GM19455 (cell line): ENCODE measurements at regions not wholly inside any gene's neighbourhood (a gene's known extent, or its start where the extent isn't known, plus 50 kb on each side); places are given as distances from the start of the nearest gene placed in this dataset.

Experiments
- ATAC-seq: cut with Tn5 transposase; IDR thresholded peaks from one replicate; pipeline ENCODE4 v1.9.1; 2021; ENCODE audit not compliant: unreplicated experiment

DNA sequence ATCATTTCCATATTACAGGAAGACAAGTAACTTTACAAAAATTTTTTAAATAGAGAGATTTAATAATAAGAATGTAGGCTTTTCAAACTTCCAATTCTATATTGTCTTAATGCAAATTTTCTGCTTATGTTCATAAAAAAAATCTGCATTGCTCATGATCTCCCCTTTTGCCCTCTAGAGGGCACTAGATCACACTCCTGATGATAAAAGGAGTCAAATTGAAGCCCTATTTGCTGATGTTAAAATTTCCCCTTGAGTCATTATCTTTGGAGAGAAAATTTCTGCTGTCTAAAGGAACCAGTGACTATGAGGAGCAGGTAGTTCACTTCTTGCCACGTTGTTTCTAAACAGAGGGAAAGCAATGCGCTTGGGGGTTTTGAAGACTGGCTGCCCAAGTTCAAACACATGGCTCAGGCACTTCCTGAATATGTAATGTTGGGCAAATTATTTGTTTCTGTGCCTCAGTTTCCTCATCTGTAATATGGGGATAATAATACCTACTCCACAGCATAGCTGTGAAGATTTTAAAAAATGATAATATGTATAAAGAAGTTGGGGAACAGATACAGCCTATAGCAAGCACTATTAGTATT lies 874.2 kb downstream of the TFAP2A start:
- ATAC-seq, result peak; percentile 67

DNA sequence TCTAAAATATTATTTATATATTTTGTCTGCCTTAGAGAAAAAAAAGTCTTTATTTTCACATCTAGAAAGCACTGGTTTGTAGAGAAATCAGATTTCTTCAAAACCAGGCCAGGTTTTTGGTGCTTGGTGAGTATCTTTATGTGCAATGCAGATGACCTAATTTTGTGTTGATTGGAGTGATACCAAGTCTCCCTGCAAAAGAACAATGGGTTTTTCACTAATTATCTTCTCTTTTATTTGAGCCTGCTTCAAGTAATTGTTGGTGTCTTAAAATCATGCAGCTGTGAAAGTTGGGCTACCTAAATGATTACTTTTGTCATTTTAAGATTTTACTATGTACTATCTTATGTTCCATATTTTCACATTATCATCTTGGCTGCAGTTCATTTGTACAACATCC lies 874.7 kb downstream of the TFAP2A start:
- ATAC-seq, result no peak

DNA sequence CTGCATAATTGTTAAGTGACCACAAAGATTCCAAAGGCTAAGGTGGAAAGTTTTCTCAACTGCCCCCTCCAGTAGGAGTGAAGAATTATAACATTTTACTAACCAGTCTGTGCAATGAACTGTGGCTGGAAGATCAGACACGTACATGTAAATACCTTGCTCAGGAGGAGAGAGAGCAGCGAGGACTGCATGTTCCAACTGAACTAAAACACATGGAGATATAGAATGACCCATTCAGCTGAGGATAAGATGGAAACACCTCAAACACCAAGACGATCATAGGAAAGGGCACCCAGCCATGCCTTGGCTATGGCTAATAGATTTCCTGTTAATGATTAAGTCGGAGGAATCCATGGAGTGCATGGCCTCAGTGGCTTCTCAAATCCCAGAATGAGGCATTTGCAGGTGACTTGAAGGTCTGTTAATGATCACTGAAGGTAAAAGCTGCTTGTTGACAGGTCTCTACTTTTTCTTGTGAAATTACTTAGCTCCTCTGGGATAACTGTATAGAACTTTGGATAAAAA lies 875.6 kb downstream of the TFAP2A start:
- no peak for ATAC-seq

DNA sequence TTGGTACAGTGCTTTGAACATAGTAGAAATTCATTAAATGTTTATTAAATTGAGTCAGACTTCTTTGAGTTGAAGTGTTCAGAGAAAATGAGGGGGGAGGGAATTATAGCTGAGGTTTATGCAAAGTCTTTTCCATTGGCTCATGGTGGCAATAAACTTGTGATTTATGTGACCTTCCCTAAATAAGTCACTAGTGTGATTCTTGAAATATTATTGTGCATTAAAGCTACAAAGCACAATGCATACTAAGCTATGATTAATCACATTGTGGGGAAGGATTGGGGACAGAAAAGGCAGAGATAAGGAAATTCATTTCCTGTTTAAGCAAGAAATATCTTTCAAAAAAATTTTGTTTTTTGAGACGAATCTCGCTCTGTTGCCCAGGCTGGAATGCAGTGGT lies 877.5 kb downstream of the TFAP2A start:
- ATAC-seq, result no peak

DNA sequence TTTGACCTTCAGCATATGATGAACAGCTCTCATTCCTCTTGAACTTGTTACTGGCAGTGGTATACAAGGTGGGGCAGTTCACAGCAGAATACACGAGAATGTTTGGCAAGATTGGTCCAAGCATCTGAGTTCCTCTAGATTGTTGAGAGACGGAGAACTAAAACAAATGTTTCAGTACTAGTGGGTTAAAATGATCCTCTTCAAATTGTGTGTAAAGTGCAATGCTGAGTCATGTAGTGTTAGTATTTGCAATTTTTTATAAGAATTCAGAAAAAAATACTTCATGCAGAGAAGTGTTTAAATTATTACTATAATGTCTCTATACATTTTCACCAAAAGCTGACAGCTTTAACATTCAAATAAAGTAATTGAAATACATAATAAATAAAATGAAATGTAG lies 879.8 kb downstream of the TFAP2A start:
- ATAC-seq, result no peak

DNA sequence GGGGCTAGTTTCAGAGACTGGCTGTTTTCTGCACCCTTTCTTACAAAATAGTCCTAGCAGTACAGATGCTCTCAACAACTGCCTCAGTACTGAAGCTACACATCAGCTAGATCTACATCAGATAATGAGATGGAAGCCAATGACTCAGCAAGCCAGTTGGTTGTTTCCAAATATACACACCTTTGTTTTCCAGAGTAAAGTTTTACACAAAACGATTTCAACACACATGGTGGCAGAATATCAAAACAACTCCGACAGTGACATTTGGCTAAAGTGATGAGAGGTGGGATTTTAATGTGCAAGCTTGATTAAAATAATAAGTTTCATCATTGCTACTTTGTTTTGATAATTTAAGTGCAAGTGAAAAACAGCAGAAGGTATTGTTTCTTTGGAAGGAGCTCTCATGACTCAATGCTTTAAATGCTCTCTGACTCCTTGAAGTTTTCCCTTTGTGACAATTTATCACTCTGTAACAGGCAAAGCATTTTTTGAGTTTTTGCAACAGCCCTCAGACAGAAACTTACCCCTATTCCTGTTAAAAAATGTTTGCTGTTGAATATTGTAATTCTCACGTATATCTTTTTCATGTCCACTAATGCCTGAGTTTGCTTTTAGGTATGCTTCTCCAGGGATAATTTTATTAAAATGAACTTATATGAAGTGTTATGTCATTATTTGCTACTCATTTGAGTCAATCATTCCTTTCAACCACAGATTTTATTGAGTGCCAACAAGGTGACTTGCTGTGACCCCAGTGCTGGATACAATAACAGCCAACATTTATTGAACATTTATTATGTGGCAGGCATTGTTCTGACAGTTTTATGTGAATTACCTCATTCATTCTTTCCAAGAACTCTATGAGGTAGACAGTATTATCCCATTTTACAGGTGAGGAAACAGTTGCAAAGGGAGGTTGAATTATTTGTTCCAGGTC lies 882.0 kb downstream of the TFAP2A start:
- no peak for ATAC-seq

DNA sequence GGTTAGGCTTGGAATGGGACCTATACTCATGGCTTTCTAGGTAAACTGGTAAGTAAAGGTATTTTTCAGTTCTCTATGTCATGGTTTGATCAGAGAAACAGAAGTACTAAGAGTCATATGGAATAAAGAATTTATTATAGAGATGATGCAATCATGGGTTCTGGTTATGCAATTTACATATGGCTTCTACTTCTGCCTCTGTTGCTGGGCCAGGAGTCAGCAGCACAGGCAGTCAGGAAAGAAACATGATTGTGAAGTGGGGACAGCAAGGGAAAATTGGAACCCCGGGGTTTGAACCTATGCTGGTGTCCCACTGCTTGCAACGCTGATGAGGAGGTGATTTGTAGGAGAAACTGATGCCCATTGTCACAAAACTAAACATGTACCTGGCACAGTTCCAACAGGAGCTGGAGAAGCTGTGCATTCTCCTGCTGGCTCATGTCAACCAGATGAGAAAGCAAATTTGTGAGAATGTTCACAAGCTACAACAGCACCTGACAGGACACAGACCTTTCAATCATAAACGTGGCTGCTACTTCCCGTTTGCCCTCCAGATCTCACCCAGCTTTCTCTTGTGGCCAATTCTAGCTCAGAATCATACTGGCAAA lies 887.1 kb downstream of the TFAP2A start:
- no peak for ATAC-seq

DNA sequence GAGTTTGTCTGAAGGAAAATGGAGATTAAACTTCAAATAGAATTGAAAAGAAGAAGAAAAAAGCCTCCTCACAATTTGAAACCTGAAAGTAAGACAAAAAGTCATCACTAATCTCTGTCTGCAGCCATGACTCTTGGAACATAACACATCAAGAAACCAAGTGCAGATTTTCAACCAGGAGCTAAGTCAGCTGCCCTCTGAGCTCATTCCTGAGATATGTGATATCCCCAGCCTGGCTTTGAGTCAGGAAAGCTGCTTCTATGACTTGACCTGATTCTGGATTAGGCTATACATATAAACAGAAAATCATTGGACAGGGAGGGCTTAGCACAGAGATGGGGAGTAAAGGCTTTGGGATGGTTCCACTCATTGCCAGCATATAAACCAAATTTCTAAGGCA lies 891.4 kb downstream of the TFAP2A start:
- no peak for ATAC-seq

DNA sequence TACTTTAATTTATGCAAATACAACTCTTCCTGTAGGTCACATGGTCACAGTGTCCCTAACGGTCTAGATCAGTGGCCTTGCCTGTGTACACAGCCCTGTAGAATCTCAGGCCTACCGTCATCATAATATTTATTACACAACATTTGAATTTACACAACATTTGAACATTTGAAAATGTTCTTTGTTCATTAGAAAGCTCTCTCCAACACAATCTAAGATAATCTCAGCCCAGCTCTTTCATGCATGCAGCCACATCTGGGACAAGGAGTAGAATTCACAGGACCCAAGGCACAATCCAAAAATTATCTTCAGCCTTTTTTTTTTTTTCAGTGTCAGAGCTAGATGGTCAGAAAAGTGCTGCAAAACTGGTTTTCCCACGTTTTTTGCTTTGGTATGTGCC lies 892.8 kb downstream of the TFAP2A start:
- ATAC-seq, result no peak

DNA sequence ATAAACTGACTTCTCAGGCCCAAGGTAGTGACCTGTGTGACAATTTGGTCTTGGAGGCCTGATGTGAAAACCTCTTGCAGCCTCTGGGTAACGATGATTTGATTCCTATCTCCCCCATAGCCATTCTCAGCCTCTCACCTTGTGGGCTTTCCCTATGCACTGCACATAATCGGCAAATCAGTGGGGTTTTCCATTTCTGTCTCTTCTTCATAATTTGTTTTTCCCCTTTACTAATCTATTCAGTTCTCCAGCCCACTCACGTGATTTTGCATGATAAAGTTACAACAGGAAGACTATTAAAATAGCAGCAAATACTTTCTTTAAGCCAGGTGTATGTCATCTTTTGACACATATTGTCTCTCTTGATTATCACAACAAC lies 893.7 kb downstream of the TFAP2A start:
- ATAC-seq, result no peak

DNA sequence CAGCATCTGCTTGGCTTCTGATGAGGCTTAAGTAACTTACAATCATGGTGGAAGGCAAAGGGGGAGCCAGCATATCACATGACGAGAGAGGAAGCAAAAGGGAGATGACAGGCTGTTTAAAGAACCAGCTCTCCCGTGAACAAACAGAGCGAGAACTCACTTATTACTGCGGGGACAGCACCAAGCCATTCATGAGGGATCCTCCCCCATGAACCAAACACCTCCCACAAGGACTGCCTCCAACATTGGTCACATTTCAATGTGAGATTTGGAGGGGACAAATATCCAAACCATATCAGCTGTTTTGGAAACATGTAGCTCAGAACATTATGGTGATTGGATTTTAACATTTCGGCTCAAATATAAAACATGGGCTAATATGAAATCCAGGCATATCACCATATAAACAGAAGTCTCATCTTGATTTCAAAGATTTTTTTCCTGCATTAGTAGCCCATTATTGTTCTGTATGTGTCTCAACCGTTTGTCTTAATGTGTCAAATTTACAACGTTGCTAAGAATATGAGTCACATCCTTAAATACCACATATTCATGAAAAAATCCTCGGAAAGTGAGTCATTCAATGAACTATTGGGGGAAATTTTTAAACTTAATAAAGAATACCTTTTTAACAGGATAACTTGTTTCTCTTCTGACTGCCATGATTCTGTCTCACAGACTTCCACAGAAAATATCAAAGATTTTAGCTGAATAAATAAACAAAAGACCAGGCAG lies 894.3 kb downstream of the TFAP2A start:
- ATAC-seq, result no peak

DNA sequence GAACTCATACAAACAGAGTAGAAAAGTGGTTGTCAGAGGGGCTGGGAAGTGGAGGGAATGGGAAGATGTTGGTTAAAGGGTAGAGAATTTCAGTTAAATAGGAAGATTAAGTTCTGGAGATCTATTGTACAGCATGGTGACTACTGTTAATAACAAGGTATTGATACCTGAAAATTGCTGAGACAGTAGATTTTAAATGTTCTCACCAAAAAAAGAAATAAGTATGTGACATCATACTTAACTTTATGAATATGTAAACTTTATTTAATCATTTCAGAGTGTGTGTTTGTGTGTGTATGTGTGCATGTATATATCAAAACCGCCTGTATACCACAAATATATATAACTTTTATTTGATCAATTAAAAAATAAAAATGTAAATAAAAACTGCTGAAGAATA lies 896.4 kb downstream of the TFAP2A start:
- no peak for ATAC-seq

DNA sequence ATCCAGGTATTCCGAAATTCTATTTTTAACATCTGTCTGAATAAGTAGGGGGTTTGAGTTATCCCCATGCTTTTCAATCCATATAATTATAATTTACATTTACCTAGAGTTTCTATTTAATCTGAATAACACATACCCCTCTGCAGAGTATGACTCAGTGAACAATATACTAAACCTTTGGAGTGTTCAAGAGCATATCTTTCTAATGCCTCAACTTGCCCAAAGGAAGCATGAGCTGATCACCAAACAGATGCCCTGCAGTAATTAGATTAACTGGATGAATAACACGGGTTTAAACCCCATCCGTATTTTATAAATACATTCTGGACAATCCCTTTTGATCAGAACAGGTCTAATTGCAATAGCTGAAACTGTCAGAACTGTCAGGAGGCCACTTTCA lies 897.1 kb downstream of the TFAP2A start:
- no peak for ATAC-seq

DNA sequence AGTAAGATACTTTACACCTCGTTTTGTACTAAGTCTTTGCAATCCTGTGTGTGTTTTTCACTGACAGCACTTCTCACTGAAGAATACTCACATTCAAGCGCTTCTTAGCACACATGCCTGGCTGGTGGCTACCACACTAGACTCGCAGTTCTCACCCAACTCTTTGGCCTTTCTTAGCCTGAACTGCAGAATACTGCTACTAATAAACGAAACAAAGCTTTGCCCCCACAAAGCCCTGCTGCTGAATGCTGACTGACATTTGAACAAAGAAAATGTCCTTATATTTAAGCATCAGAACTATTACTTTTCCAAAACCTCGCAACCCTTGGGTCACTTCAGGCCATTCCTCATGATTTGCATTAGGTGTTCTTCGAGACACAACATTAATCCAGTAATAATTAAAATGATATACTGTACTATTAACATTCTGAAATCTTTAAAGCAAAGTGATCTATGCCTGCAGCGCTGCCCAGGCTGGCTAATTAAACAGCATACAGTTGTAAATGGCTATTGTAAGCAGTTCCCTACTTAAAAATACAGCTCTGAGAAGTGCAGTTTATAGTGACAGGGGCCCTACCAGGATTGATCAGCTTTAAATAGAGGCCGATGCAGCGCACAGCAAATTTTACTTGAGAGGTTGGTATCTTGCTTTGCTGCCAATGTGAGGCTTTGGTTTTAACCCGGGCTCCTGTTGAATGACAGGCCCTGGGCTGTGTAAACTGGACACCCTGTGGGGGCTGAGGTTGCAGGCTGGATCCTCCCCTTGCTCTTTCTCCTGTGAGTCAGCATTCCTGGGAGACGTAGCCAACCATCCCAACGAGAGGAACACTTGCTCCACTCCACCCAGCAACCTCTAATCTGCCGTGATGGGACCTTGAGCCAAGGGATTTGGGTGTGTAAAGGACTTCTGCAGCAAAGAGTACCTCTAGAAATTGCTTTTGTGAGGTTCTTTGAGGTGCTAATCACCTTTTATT lies 899.0 kb downstream of the TFAP2A start:
- no peak for ATAC-seq

DNA sequence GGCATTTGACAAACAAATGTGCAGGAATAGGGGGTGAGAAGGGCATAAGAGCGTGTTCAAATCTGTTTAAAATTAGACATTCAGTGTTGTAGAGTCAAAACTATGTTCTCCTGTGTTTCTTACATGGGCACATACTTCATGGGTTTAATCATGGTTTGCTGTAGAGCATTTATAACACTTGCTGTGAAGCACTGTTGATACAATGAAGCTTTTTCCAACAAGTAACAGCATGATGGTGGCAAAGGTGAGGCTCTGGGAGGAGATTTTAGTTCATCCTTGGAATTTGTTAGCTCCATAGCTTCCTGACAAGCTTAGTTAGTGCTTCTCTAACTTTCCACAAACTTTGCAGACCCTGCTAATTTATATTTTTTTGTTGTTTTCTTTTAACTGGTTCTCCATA lies 900.7 kb downstream of the TFAP2A start:
- ATAC-seq, result no peak

DNA sequence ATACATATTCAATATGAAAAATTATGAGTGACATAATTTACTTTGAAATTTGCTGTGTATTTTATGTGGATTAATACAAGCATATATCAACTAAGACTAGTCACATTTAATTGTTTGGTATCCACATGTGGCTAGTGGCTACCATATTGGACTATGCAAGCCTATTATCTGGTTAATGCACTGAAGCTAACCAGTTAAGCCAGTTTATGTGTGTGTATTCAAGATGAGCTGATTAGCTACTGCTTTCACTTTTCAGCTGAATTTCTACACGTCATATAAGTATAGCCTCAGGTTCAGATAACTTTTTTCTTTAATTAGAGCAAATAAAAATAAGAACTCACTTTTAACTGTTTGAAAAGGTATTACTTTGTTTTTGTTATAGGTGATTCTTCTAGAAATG lies 903.7 kb downstream of the TFAP2A start:
- no peak for ATAC-seq

DNA sequence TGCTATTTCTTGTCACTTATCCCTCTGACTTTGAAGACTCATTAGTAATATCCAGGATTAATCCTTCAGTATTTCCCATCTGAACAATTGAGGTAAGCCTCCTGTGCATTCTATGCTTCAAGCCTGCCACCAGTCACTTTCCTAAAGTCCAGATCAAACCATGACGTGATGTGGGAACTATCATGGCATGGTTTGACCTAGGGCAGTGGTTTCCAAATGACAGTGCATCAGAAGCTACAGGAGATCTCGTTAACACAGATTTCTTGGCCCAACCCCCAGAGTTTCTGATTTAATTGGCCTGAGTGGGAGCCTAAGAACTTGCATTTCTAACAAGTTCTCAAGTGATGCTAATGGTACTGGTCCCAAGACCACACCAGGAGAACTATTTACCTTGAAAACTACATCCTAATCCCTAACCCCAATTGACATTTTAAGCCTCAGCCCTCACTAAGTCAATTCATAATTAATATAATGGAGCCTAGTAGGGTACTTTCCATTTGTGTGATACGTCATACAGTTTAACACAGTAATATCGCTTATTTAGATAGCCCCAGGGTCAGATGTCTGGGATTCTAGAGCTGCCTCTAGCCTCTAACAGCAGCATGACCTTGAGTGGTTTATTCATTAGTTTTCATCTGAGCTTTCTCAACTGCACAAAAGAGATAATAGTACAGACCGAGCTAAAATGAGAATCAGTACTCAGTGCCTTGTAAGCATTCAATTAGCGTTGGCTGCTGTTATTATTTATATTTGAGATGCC lies 907.6 kb downstream of the TFAP2A start:
- ATAC-seq, result no peak

DNA sequence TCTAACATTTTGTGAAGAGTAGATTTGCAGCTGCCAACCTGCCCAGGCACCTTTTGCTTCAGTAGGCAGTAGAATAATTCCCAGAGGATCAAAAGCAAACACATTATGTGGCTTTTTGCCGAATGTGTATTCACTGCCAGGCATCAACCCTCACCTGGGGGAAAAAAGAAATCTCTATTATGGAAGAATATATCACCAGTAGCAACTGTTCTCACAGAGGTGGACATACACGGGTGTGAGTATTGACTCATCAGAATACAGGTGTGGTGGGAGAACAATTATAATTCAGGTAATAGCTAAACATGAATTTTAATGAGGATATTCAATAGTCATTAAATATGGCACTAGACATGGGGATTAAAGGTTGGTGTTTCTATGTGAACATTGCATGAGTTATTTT lies 910.7 kb downstream of the TFAP2A start:
- no peak for ATAC-seq

DNA sequence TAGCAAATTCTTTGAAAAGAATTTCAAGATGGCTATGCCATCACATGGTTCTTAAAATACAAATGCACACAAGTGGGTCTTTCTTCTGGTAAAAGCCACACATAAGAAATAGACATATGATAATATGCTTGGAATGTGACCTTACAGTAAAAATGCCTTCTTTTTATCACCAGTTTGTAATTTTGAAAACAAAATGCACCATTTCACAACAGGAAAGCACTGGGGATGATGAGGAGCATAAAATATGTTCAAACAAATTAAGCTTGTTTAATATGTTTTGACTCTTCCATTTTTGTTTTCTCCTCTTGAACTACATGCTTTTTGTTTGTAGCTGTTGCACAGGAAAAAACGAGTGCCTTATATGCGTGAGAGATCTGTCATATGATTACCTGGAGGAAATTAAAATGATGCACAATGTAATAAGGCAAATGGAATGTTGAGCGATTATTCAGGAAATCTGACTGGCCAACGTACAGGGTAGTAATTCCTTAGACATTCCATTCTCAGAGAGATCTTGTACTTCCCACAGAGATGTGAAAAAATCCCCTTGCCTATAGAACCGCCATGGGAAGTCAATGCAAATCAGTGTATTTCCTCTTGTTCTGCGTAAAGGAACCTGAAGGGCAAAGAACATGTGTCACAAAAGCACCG lies 911.6 kb downstream of the TFAP2A start:
- ATAC-seq, result no peak
